Gastroesophageal sphincter (tissue), 3 donors: ENCODE measurements at regions not wholly inside any gene's neighbourhood (a gene's known extent, or its start where the extent isn't known, plus 50 kb on each side); places are given as distances from the start of the nearest gene placed in this dataset.

Experiments
- CTCF ChIP-seq, 4 experiments: fragments of 200-600 bp in 2 of 4; fragments of 450-650 bp in 2 of 4; sonication (generic) in 1 of 4; IDR thresholded peaks; one replicate each; pipeline ENCODE4 v1.5.1; 2017 to 2019; ENCODE audit warnings: antibody characterized with exemption in 4 of 4, mild to moderate bottlenecking in 2 of 4, moderate library complexity in 2 of 4
- EP300 ChIP-seq: sonication (generic); formaldehyde crosslinking; IDR thresholded peaks from one replicate; pipeline ENCODE4 v1.6.1; 2017; ENCODE audit warnings: antibody characterized with exemption, mild to moderate bottlenecking
- POLR2A ChIP-seq, 2 donors: fragments of 450-650 bp; IDR thresholded peaks; one replicate each; pipeline ENCODE4 v1.6.1; 2017; ENCODE audit warnings: antibody characterized with exemption in 2 of 2, mild to moderate bottlenecking in 2 of 2, moderate library complexity in 1 of 2
- POLR2AphosphoS5 ChIP-seq: sonication (generic); formaldehyde crosslinking; IDR thresholded peaks from one replicate; pipeline ENCODE4 v1.6.1; 2017; ENCODE audit warnings: antibody characterized with exemption

- TF ChIP-seq CTCF (IDR thresholded peaks at IDR 0.05), result no peak
- no peak for TF ChIP-seq POLR2A (IDR thresholded peaks at IDR 0.05)
- TF ChIP-seq EP300, result no peak
- TF ChIP-seq POLR2AphosphoS5, result no peak
These were observed 64.5 kb upstream of the SCEL start for GRCh38 chr13:77470986-77471385.
